GM12874 (cell line): ENCODE measurements at regions not wholly inside any gene's neighbourhood (a gene's known extent, or its start where the extent isn't known, plus 50 kb on each side); places are given as distances from the start of the nearest gene placed in this dataset.

Experiments used
- CTCF ChIP-seq: IDR thresholded peaks from 2 replicates; pipeline ENCODE4 v1.5.1; 2011; ENCODE audit warnings: low read depth, mild to moderate bottlenecking, control low read depth, low read length, moderate library complexity; ENCODE audit not compliant: insufficient read depth

GRCh38 chr12:97051341-97051740 is 144.3 kb downstream of the NEDD1 start:
- no peak for TF ChIP-seq CTCF

GRCh38 chr12:97061171-97061570 is 154.1 kb downstream of the NEDD1 start:
- TF ChIP-seq CTCF = no peak

GRCh38 chr12:97063292-97063935 is 156.4 kb downstream of the NEDD1 start:
- TF ChIP-seq CTCF = no peak

- no peak for TF ChIP-seq CTCF
These were observed 168.3 kb downstream of the NEDD1 start for GRCh38 chr12:97075161-97075933.

GRCh38 chr12:97075934-97076630 is 169.0 kb downstream of the NEDD1 start:
- TF ChIP-seq CTCF = no peak

GRCh38 chr12:97082029-97082428 is 175.0 kb downstream of the NEDD1 start:
- TF ChIP-seq CTCF = no peak

- no peak for TF ChIP-seq CTCF
These were observed 186.2 kb downstream of the NEDD1 start for GRCh38 chr12:97093187-97093683.
